ENCODE measurements at regions not wholly inside any gene's neighbourhood (a gene's known extent, or its start where the extent isn't known, plus 50 kb on each side); places are given as distances from the start of the nearest gene placed in this dataset.

DNA sequence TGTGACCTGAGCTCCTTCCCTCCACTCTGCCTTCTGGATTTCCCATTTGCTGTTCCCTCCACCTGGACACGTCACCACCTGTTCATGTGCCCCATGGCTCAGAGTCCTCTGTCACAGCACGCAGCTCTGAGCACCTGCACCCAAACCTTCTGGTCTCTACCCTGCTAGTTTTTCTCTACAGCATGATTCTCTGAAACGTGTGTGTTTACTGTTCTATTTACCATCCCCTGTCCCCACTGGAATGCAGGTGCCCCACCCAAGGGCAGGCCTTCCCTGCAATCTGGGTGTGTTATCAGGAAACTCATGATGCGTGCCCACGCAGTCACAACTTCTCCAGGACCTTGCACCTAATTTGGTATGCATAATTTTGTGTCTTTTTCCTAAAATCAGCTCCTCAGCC, 284.4 kb upstream of the IGFBP3 start:
- DNase-seq (ENCODE audit: low spot score), result peak; percentile 54

DNA sequence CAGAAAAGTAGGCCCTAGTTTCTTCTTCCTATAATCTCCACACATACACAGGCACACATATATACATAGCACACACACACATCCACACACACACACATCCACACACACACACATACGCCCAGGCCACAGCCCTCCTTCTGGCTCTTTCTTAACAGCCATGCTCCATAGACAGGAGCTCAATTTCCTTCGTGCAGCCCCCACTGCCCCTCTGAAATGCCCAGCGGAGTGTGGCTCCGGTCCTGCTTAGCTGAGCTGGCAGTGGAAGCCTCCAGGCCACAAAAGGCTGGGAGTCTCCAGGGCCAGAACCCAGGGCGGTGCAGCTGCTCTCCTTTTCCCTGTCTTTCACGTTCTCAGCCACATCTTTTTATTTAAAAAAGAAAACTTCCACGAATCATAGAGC, 282.9 kb upstream of the IGFBP3 start:
- DNase-seq (ENCODE audit: low spot score), result no peak

DNA sequence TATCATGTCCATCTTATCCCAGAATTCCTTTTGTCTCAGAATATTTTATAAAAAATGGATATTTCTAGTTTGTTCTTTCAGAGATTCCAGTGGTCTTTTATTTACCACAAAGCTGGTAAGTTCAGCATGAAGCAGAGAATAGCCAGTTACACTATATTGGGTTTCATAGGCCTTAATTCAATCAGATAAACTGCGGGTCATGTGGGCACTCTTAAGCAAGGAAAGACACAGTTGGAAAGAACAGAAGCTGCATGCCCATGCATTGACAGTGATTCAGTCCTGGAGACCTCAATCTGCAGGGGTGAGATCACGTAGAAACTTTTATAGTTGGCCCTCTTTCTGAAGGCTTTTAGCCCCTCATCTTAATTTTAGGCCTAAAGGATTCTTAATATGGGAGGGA, 281.3 kb upstream of the IGFBP3 start:
- DNase-seq (ENCODE audit: low spot score), result no peak

DNA sequence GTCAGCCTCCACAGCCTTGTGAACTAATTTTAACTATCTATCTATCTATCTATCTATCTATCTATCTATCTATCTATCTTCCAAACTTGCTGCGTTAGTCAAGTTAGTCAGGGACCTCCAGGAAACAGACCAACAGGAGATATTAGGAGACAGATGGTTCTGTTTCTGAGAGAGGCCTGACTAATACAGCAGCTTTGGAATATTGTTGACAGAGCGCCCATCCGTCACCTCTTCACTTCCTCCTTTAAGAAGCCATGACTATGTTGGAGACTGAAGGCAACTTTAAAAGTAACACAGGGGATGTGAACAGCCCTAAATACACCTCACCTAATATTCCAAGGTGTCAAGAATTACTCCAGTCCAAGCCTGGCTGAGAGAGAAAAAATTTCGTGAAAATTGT, 280.9 kb upstream of the IGFBP3 start:
- peak; percentile 83 for DNase-seq (ENCODE audit: low spot score)

DNA sequence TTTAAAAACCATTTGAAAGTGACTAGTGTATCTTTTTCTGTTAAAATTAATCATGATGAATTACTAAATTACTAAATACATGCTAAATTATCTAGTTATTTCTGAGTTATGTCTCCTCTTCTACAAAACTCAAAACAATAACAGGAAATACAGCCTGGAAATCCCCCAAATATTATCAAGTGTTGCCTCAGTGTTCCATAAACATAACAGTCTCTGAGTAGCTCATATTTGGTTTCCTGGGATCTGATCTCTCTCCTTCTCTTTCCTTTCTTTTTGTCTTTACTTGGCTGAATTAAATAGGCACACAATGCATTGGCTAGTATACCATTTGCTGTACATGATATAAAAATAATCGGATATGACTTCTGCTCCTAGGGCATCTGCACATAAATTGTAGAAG, 277.6 kb upstream of the IGFBP3 start:
- no peak for DNase-seq (ENCODE audit: low spot score)

DNA sequence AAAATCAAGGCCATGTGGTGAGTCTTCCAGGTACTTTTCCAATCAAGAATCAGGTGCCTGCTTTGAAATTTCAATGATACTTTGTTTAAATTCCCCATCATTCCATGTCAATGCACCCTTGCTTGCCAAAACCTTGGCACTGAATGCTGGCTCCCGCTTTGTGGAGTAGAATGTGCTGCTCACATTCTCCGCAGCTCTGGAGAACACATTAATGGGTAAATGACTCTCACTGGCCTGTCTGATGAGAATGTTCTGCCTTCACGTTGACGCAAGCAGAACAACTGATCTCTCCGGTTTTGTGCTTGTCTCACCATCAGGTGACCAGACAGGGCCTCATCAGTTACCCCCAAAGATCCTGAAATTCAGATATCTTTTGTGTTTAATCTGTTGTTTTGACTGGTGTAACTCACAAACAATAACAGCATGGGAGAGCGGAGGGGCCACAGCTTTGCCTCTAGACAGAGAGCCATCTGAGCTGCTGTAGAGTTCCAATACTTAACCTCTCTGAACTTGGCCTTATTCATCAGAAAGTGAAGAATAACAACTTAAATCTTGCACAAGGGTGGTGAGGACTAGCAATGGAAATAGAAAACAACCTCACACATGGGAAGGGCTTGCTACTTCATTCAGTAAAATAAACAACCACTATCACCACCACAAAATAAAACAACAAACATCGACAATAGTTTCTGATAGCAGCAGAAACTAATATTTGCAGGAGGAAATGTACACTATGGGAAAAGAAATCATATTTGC, 276.9 kb upstream of the IGFBP3 start:
- no peak for DNase-seq (ENCODE audit: low spot score)

DNA sequence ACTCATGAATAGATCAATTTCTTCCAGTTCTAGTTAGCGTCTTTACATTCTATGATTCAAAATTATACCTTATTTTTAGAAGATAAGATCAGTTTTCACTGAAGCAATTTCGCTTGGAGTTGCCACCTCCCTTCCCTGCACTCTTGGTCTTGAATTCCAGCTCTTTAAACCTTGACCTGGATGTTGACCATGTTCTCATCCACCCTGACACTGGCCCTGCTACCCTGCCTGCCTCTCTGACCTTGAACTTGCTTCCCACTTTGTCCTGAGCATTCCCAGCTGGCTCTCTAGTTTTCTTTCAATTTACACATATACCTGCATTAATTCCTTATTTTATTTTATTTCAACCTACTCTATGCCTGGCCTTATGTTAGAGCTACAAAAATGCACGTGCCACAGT, 274.9 kb upstream of the IGFBP3 start:
- no peak for DNase-seq (ENCODE audit: low spot score)

DNA sequence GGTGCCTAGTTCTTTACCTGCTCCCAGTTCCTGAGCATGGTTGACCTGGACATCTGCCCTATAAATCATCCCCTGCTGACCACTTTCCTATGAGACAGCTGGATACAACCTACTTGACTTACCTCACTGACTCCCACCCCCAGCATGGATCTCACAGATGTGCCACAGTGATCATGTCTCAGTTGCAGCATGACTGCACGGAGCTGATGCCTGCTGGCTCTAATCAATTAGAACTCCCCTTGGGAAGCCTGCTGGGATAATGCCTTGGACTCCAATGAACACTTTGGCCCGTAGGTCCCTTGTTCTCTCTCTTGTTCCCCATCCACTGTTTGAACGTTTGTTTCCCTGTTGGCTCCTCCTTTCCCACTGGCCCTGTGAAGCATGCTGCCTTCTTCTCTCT, 271.2 kb upstream of the IGFBP3 start:
- peak; percentile 29 for DNase-seq (ENCODE audit: low spot score)

DNA sequence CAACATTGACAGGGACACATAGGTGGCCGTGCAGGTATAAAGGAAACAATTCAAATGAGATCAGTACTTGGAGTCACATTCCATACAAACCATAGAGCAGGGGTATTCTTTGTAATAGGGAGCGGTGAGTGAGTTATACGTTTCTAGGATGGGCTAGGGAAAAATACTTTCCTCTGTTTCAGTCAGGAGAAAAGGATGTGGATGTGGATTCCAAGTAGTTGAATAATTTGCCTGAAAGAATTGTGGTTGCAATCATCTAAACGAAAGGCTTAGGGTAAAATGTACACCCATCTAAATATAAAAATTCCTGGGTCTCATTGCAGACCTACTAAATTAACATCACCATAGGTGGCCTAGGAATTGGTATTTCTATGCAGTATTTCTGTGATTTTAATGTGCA, 270.7 kb upstream of the IGFBP3 start:
- peak; percentile 59 for DNase-seq (ENCODE audit: low spot score)

DNA sequence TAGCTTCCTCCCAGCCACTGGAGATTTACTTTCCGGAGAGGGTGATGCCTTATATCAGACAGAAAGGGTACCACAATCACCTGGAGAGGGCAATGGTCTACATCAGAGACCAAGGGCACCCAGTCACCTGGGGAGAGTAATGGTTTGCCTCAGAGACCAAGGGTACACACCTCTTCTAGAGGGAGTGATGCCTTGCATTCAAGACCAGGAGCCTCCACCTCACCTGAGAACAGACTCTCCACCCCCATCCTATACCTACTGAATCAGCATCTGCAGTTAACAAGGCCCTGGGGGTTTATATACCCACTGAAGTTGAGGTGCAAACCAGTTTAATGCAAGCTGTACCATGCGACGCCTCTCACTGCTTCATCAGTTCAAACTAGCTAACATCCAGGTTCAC, 270.2 kb upstream of the IGFBP3 start:
- DNase-seq (ENCODE audit: low spot score), result no peak

DNA sequence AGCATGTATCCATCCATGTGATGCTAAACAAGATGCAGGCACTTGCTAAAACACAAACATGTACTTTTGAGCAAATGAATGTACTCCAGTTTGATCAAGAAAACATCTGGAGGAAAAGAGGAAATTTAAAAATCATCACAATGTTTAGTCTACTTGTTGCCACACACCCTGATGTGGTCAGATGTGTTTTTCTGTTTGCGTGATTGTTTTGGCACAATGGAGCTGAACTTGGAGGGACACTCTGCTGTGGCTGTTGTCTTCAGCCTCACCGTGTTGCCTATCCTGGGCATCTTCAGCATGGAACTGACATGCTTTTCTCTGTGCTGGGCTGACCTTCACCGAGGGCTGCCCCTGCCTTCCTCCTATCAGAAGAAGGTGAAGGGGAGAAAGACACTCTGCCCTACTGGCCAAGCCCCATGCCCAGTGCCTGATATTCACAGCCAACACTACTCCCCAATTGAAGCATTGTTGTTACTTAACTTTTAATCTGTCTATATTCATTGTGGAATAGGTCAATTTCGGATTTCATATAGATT, 268.3 kb upstream of the IGFBP3 start:
- DNase-seq (ENCODE audit: low spot score), result no peak

DNA sequence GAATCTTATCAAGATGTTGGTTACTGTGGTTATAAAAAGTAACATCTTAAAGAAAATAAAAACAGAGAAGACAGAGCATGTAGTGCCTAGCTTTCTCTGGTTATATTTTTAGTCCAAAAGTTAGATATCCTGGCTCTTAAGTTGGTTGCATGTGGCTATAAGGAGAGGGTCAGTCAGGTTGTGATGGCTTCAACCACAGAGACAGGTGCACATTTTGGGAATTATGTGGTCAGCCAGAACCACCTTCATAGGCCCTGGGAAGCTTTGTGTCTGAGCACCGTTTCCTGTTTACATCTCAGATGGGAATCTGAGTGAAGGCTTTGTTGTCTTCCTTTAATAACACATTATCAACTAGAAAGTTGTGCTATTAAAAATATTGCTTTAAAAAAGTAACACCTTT, 265.1 kb upstream of the IGFBP3 start:
- no peak for DNase-seq (ENCODE audit: low spot score)

DNA sequence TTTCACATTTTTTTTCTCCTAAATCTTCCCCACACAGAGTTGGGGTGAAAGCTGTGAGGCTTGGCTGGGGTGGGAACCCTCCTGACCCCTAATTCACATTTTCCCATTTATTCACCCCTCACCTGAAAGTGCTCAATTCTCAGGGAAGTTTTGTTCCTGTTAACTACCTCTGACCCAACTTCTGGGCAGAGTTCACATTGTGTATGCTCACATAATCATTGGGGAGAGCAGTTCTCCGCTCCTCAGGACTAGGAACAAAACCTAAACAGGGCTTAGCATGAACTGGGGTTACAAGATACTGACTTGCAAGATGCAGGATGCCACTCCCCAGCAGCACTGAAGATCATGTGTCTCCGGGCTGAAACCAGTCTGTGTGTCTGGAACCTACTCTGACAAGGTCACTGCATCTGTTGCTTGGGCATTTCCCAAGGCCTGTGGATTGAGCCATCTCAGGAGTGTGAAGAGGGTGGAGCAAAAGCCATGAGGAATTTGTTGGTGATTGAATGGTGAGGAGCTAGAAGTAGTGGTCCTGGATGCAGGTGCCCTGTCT, 258.1 kb upstream of the IGFBP3 start:
- DNase-seq (ENCODE audit: low spot score), result peak; percentile 73

DNA sequence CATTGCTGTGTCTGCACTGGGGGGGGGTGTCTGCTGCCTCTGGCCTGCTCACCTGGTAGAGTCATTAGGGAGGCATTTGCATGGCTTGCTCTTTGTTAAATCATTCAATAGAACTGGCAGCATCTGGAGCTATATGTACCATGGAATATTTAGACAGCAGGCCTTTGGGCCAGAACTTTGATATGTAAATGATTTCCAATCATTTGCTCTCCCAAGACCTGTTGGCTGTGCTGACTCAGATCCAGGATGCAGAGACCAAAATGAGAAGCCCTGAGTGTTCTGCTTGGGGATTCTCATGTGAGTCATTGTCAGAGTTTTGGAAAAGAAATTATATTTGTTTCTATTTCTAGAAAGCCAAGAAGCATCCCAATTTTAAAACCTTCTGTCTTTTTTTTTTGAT, 257.6 kb upstream of the IGFBP3 start:
- DNase-seq (ENCODE audit: low spot score), result peak; percentile 96

DNA sequence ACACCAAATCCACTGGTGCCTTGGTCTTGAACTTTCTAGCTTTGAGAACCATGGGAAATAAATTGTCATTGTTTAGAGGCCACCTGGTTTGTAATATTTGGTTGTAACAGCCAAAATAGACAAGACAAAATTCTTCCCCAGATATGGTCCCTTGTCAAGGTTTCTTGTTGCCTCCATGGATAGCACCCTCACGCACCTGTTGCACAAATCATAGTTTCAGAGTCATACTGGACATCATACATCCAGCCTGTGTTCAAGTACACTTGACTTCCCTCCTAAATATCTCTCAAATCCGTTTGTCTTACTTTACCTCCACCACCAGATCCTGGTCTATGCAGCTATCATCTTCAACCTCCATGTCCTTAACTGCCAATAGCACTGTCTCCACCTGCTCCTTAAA, 256.7 kb upstream of the IGFBP3 start:
- DNase-seq (ENCODE audit: low spot score), result no peak

DNA sequence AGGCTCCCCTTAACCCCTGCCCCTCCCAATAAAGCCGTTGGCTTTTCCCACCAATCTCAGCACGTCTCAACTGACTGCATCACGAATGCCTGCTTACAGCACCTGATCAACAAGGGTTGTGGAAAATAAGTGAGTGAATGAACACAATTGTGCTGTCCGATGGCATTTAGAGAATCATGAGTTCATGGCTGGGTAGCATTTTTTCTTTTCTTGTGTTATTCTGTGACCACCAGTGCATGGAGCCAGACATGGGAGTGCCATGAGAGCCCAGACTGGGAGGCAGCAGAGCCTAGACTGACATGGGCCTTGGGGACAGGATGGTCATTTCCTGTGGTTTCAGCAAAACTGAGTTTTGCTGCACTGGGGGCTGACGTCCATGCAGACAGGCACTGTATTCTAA, 254.1 kb upstream of the IGFBP3 start:
- peak; percentile 88 for DNase-seq (ENCODE audit: low spot score)

DNA sequence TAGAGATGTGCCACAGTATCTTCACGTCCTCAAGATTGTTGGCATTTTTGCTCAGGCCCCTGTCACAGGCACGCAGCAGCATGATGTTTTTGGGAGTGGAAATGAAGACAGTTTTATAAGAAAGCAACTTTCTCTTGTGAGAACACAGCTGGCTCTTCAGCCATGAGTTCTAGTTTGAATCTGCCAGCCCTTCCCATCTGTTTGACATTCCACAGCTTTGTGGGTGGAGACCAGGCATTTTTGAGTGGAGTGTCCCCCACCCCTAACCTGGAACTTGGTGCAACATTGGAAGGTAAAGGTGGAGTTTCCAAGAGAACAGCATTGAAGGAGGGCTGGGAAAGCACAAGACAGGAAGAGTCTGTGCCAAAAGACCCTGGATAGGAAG, 253.1 kb upstream of the IGFBP3 start:
- peak; percentile 38 for DNase-seq (ENCODE audit: low spot score)

DNA sequence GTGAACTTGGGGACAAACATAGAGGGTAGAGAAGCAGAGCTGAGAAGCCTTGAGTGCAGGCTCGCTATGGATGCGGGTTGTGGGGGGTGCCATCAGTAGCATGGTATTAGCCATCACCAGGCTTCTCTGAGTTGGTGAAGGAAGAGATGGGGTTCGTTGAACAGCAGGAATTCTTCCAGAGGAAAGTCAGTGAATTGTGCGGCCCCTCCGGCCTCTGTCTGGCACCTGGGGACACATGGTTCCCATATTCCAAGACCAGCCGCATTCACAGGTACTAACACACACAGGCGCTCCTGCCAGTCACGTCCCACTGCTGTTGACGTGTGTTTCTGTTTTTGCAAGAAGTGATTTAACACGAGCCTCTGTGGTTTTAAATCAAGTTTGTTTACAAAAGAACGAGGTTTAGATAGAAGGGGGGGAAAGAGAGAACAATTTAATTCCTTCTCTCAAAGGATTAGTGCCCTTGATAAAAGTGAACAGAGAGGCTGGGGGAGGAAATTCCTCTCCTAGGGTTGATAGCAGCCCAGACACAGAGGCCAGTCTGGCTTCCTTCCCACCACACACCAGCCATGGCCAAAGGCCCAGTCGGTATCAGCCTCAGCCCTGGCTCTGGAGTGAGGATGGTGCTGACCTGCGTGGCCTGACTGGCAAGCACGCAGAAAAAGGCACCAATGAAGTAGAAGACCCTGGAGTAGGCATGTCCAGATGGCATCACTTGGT, 252.6 kb upstream of the IGFBP3 start:
- peak; percentile 94 for DNase-seq (ENCODE audit: low spot score)

DNA sequence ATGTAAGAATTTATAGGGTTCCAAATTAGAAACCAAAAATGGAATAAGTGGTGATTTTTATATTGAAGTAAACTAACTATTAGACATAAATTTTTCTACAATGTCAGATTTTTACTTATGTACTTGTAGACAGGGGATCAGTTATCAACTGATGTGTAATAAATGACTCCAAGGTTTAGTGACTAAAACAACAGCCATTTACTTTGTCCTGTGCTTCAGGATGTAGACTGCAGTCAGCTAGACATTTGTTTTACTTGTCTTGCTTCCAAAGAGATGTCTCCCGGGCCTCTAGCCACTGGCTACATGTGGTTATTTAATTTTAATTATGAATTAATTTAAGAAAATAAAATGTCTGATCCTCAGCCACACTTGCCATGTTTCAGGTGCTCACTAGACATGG, 249.7 kb upstream of the IGFBP3 start:
- DNase-seq (ENCODE audit: low spot score), result peak; percentile 61

DNA sequence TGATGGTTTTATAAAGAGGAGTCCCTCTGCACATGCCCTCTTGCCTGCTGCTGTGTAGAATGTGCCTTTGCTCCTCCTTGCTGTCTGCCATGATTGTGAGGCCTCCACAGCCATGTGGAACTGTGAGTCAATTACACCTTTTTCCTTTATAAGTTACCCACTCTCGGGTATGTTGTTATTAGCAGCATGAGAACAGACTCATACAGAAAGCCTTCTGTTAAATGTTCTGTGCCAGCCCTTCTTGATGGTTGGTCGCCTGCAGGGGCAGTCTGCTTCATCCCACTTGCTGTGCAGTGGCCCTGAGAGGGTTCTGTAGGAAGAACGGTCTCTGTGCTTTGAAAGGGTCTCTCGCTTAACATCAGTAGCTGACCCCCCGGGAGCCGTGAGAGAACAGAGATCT, 248.9 kb upstream of the IGFBP3 start:
- DNase-seq (ENCODE audit: low spot score), result peak; percentile 58

DNA sequence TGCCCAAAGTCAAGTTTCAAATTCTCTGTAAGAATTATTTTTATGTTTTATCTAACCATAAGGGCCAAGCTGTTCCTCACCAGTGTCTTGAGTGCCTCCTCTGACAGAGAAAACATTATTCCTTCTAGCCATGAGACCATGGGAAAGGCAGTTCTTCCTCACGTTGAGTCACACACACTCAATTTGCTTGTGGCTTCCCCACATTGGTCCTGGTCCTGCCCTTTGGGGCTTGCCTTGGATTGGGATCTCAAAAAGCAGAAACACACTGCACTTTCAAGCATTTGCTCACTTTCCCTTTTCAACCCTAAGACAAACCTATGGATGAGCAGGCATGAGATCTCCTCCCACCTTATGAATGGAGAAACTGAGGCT, 248.3 kb upstream of the IGFBP3 start:
- DNase-seq (ENCODE audit: low spot score), result peak; percentile 35

DNA sequence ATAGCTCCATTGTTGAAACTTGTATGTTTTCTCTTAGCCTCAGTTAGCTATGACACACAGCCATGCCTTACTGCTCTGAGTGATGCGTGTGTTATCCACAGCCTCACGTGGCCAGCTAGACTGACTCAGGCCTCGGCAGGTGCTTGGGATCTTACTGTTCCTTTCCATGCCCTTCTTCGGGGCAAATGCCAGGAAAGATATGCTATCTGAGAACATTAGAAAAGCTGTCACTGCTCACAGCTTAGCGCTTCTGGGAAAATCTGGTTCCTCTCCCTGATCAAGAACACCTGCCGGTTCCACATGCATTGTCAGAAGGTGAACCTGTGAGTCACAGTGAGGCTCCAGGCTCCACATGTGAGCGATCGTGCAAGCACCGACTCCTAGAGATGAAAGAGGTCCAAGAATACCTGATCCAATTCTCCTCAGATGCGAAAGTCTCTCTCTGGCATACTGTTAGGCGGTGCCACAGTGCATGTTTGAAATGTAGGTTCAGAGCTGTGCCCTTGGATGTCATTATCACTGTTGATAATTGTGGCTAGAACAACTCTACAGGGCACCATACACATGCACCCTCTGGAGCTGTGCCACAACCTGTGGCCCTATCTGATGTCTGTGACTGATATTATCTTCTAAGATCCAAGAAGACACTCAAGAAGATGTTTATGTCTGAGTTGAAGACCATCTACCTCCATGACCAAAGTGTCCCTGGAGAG, 247.8 kb upstream of the IGFBP3 start:
- peak; percentile 96 for DNase-seq (ENCODE audit: low spot score)

DNA sequence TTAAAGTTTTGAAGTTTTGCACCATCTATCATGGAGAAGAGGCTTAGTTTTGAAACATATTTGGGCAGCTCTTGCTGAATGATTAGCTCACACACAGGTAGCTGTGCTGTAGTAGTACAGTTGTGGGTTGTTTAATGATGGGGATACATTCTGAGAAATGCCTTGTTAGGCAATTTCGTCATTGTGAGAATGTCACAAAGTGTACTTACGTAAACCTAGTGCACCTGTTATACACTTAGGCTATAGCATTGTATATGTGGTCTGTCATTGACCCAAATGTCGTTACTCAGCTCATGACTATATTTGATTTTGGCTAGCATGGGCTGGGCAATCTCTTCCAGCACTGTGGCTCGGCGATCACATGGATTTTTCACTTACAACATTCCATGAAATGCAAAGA, 247.2 kb upstream of the IGFBP3 start:
- DNase-seq (ENCODE audit: low spot score), result no peak

Data from kidney tubule cell (primary cell).